HG03460 (cell line): ENCODE measurements at regions not wholly inside any gene's neighbourhood (a gene's known extent, or its start where the extent isn't known, plus 50 kb on each side); places are given as distances from the start of the nearest gene placed in this dataset.

Experiments
- ATAC-seq: cut with Tn5 transposase; IDR thresholded peaks from one replicate; pipeline ENCODE4 v1.9.1; 2021; ENCODE audit not compliant: unreplicated experiment

- ATAC-seq, result no peak
Observed at GRCh38 chr21:35254006-35254764, 205.1 kb upstream of the RUNX1 start.

- ATAC-seq, result no peak
Observed at GRCh38 chr21:35252831-35253230, 203.7 kb upstream of the RUNX1 start.

GRCh38 chr21:35249636-35250035 lies 200.5 kb upstream of the RUNX1 start:
- ATAC-seq, result no peak

GRCh38 chr21:35245879-35246278 lies 196.8 kb upstream of the RUNX1 start:
- no peak for ATAC-seq

- ATAC-seq, result no peak
Observed at GRCh38 chr21:35244514-35244913, 195.4 kb upstream of the RUNX1 start.

GRCh38 chr21:35243171-35243570 lies 194.1 kb upstream of the RUNX1 start:
- no peak for ATAC-seq

GRCh38 chr21:35239811-35240219 lies 190.7 kb upstream of the RUNX1 start:
- ATAC-seq, result no peak

- ATAC-seq, result no peak
Observed at GRCh38 chr21:35238119-35238518, 189.0 kb upstream of the RUNX1 start.

- ATAC-seq, result no peak
Observed at GRCh38 chr21:35237287-35237686, 188.2 kb upstream of the RUNX1 start.

- no peak for ATAC-seq
Observed at GRCh38 chr21:35236090-35236489, 187.0 kb upstream of the RUNX1 start.

- no peak for ATAC-seq
Observed at GRCh38 chr21:35234725-35235124, 185.6 kb upstream of the RUNX1 start.

- ATAC-seq, result no peak
Observed at GRCh38 chr21:35233756-35234155, 184.7 kb upstream of the RUNX1 start.

- no peak for ATAC-seq
Observed at GRCh38 chr21:35232545-35233176, 183.6 kb upstream of the RUNX1 start.

- ATAC-seq, result no peak
Observed at GRCh38 chr21:35231090-35231489, 182.0 kb upstream of the RUNX1 start.

- ATAC-seq, result no peak
Observed at GRCh38 chr21:35229290-35229689, 180.2 kb upstream of the RUNX1 start.

GRCh38 chr21:35227786-35228185 lies 178.7 kb upstream of the RUNX1 start:
- peak; percentile 27 for ATAC-seq

GRCh38 chr21:35226968-35227744 lies 178.1 kb upstream of the RUNX1 start:
- ATAC-seq, result peak; percentile 69

GRCh38 chr21:35226328-35226727 lies 177.2 kb upstream of the RUNX1 start:
- no peak for ATAC-seq

- no peak for ATAC-seq
Observed at GRCh38 chr21:35225573-35225972, 176.5 kb upstream of the RUNX1 start.

- ATAC-seq, result no peak
Observed at GRCh38 chr21:35223480-35224156, 174.5 kb upstream of the RUNX1 start.

- ATAC-seq, result no peak
Observed at GRCh38 chr21:35222541-35222941, 173.4 kb upstream of the RUNX1 start.
